ENCODE measurements at regions not wholly inside any gene's neighbourhood (a gene's known extent, or its start where the extent isn't known, plus 50 kb on each side); places are given as distances from the start of the nearest gene placed in this dataset.
"Not testable (repeated sequence)": the region's sequence is repeated elsewhere in the genome, so short reads cannot be mapped to it uniquely, and the experiment has no call there.

GRCh38 chr11:67761211-67761610, 86.8 kb upstream of the ALDH3B2 start:
- DNase-seq = not testable (repeated sequence)

GRCh38 chr11:67759321-67759720, 84.9 kb upstream of the ALDH3B2 start:
- not testable (repeated sequence) for DNase-seq

GRCh38 chr11:67758467-67758866, 84.0 kb upstream of the ALDH3B2 start:
- DNase-seq = not testable (repeated sequence)

GRCh38 chr11:67758009-67758408, 83.6 kb upstream of the ALDH3B2 start:
- peak; percentile 61 for DNase-seq

- DNase-seq = not testable (repeated sequence)
Measured at GRCh38 chr11:67753820-67754219, 79.4 kb upstream of the ALDH3B2 start.

GRCh38 chr11:67745181-67745726, 70.8 kb upstream of the ALDH3B2 start:
- DNase-seq = no peak

- not testable (repeated sequence) for DNase-seq
Measured at GRCh38 chr11:67744231-67744630, 69.8 kb upstream of the ALDH3B2 start.

GRCh38 chr11:67738231-67738630, 63.8 kb upstream of the ALDH3B2 start:
- not testable (repeated sequence) for DNase-seq

GRCh38 chr11:67737562-67738080, 63.2 kb upstream of the ALDH3B2 start:
- DNase-seq = not testable (repeated sequence)

GRCh38 chr11:67732045-67732787, 57.8 kb upstream of the ALDH3B2 start:
- DNase-seq = peak; percentile 80

GRCh38 chr11:67731583-67731982, 57.2 kb upstream of the ALDH3B2 start:
- DNase-seq = peak; percentile 43

GRCh38 chr11:67728163-67728571, 53.7 kb upstream of the ALDH3B2 start:
- not testable (repeated sequence) for DNase-seq

- DNase-seq = not testable (repeated sequence)
Measured at GRCh38 chr11:67727066-67728040, 52.9 kb upstream of the ALDH3B2 start.
